OCI-LY3 (cell line): ENCODE measurements at regions not wholly inside any gene's neighbourhood (a gene's known extent, or its start where the extent isn't known, plus 50 kb on each side); places are given as distances from the start of the nearest gene placed in this dataset.

Experiments
- H2AFZ ChIP-seq: fragments of 200-600, 300-600 bp; shearing (Covaris generic); 2 replicates; pipeline ENCODE4 v1.6.0; 2014; ENCODE audit warnings: antibody characterized with exemption, low read depth, low read length
- H3K27ac ChIP-seq: fragments of 200-600, 300-600 bp; sonication (generic); 2 replicates; pipeline ENCODE4 v1.5.1; 2014; ENCODE audit warnings: mild to moderate bottlenecking, low read length, moderate library complexity, mixed read lengths
- H3K27me3 ChIP-seq: fragments of 200-600, 300-600 bp; sonication (generic); 2 replicates; pipeline ENCODE4 v1.6.1; 2014; ENCODE audit warnings: low read depth, low read length, mixed read lengths
- H3K36me3 ChIP-seq: fragments of 200-600, 300-600 bp; sonication (generic); replicated peaks from 2 replicates; pipeline ENCODE3; 2014; ENCODE audit warnings: low read depth, low read length, mixed read lengths
- H3K4me1 ChIP-seq: fragments of 300-600, 200-600 bp; sonication (generic); 2 replicates; pipeline ENCODE4 v1.6.1; 2014; ENCODE audit warnings: low read length, mixed read lengths
- H3K4me2 ChIP-seq: fragments of 200-600, 300-600 bp; sonication (generic); 2 replicates; pipeline ENCODE4 v1.6.1; 2014; ENCODE audit warnings: low read length, mixed read lengths
- H3K4me3 ChIP-seq: fragments of 300-600, 200-600 bp; sonication (generic); 2 replicates; pipeline ENCODE4 v1.5.1; 2014; ENCODE audit warnings: antibody characterized with exemption, mild to moderate bottlenecking, low read length, moderate library complexity
- H3K79me2 ChIP-seq: fragments of 300-600, 200-600 bp; shearing (Covaris generic); 2 replicates; pipeline ENCODE4 v1.6.1; 2014; ENCODE audit warnings: mild to moderate bottlenecking, low read length, mixed read lengths
- H3K9ac ChIP-seq: fragments of 300-600, 200-600 bp; shearing (Covaris generic); 2 replicates; pipeline ENCODE4 v1.6.0; 2014; ENCODE audit warnings: mild to moderate bottlenecking, low read length, moderate library complexity
- H3K9me3 ChIP-seq: fragments of 200-600, 300-600 bp; shearing (Covaris generic); 2 replicates; pipeline ENCODE4 v1.6.1; 2014; ENCODE audit warnings: low read length, mixed read lengths; ENCODE audit not compliant: insufficient read depth
- H4K20me1 ChIP-seq: fragments of 200-600, 300-600 bp; sonication (generic); 2 replicates; pipeline ENCODE4 v1.6.1; 2016; ENCODE audit warnings: low read length, mixed read lengths; ENCODE audit not compliant: insufficient read depth
- CTCF ChIP-seq: fragments of 200-600, 300-600 bp; sonication (generic); IDR thresholded peaks from 2 replicates; pipeline ENCODE4 v1.5.1; 2014; ENCODE audit warnings: antibody characterized with exemption, low read length, low read depth
- EZH2phosphoT487 ChIP-seq: fragments of 200-600 bp; shearing (Covaris generic); IDR thresholded peaks from 2 replicates; pipeline ENCODE4 v1.6.1; 2018; ENCODE audit warnings: antibody characterized with exemption, mixed run types, low read depth

DNA sequence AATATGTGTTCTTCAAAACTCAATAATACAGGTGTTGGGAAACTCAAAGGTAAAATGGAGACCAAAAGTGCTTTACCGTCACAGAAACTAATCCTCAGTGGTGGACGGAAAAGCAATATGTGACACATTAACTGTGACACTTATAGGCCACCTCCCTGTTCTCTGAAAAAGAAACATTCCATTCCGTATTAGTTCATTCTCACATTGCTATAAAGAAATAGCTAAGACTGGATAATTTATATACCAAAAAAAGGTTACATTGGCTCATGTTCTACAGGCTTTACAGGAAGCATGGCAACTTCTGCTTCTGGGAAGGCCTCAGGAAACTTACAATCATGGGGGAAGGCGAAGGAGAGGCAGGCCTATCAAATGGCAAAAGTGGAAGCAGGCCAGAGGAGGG lies 435.3 kb upstream of the HTR2A start:
- Histone ChIP-seq H3K79me2 (no peaks in the 10 kb centered on the region), H3K36me3 (no peaks in the 10 kb centered on the region), H3K9ac (no peak overlapping the region), H3K9me3 (no peaks in the 10 kb centered on the region), H3K4me2 (no peak overlapping the region), H3K4me1 (no peaks in the 10 kb centered on the region), H3K27me3 (0 out of 2 replicates have a peak, but pooled peaks cover 3% of the 10 kb centered on the region), H3K27ac (no peak overlapping the region), H4K20me1 (no peaks in the 10 kb centered on the region), H2AFZ (no peak overlapping the region), H3K4me3 (no peak overlapping the region)
- TF ChIP-seq EZH2phosphoT487 (no peak), CTCF (no peak)

DNA sequence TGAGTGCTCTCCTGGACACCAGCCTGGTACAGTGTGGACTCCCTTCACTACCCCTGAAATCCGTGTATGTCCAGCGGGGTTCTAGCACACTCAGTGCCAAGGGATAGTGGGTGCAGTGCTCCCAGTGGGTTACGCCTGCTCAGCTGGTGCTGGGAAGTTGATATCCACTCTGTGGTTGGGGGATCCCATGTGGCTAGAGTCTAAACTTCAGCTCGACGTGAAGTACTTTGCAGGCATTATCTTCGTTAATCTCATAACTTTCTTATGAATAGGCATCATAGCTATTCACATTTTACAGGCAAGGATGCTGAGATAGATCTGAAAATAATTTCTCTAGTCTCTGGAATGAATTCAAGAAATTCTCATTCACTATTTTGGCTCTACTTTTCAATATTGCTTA lies 433.2 kb upstream of the HTR2A start:
- H3K4me1 ChIP-seq: no peaks in the 10 kb centered on the region
- H3K9me3 ChIP-seq: no peaks in the 10 kb centered on the region
- TF ChIP-seq EZH2phosphoT487: no peak
- TF ChIP-seq CTCF: no peak
- no peak overlapping the region for H3K27ac ChIP-seq
- no peak overlapping the region for H2AFZ ChIP-seq
- H3K4me2 ChIP-seq: no peak overlapping the region
- no peak overlapping the region for H3K9ac ChIP-seq
- H3K79me2 ChIP-seq: no peaks in the 10 kb centered on the region
- 0 out of 2 replicates have a peak, but pooled peaks cover 3% of the 10 kb centered on the region for H3K27me3 ChIP-seq
- H3K4me3 ChIP-seq: no peak overlapping the region
- H3K36me3 ChIP-seq: no peaks in the 10 kb centered on the region
- H4K20me1 ChIP-seq: no peaks in the 10 kb centered on the region

GRCh38 chr13:47327861-47328260 lies 431.0 kb upstream of the HTR2A start:
- Histone ChIP-seq H3K79me2 (no peaks in the 10 kb centered on the region), H2AFZ (no peak overlapping the region)

GRCh38 chr13:47326061-47326460 lies 429.2 kb upstream of the HTR2A start:
- TF ChIP-seq EZH2phosphoT487: no peak
- no peak for TF ChIP-seq CTCF
- Histone ChIP-seq H3K4me3 (no peak overlapping the region), H3K4me1 (no peaks in the 10 kb centered on the region), H3K27me3 (0 out of 2 replicates have a peak, but pooled peaks cover 3% of the 10 kb centered on the region), H3K4me2 (no peak overlapping the region), H3K27ac (no peak overlapping the region), H3K36me3 (no peaks in the 10 kb centered on the region), H3K9ac (no peak overlapping the region), H2AFZ (no peak overlapping the region), H4K20me1 (no peaks in the 10 kb centered on the region), H3K79me2 (no peaks in the 10 kb centered on the region), H3K9me3 (no peaks in the 10 kb centered on the region)

More at GRCh38 chr13:47327861-47328260, 431.0 kb upstream of the HTR2A start:
- no peaks in the 10 kb centered on the region for H3K9me3 ChIP-seq
- H3K4me1 ChIP-seq: no peaks in the 10 kb centered on the region
- H3K27ac ChIP-seq: no peak overlapping the region
- no peaks in the 10 kb centered on the region for H4K20me1 ChIP-seq
- H3K27me3 ChIP-seq: 0 out of 2 replicates have a peak, but pooled peaks cover 3% of the 10 kb centered on the region
- H3K4me2 ChIP-seq: no peak overlapping the region
- no peak overlapping the region for H3K9ac ChIP-seq
- H3K4me3 ChIP-seq: no peak overlapping the region
- TF ChIP-seq CTCF: no peak
- no peak for TF ChIP-seq EZH2phosphoT487
- H3K36me3 ChIP-seq: no peaks in the 10 kb centered on the region
